ENCODE measurements at regions not wholly inside any gene's neighbourhood (a gene's known extent, or its start where the extent isn't known, plus 50 kb on each side); places are given as distances from the start of the nearest gene placed in this dataset.
A peak's percentile ranks its signal among the peaks of the same experiment; 100 is the strongest.

DNA sequence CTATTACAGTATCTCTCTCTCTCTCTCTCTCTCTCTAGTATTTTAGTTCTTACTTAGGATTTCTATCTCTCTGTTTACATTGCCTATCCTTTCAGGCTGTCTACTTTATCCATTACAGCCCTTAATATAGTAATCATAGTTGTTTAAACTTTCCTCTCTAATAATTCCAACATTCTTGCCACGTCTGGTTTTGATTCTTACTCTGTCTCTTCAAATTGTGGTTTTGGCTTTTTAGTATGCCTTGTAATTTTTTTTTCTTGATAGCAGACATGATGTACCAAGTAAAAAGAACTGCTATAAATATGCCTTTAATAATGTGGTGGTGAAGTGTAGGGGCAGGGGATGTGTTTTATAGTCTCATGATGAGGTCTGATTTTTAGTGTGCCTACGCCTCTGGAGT, 1809.5 kb upstream of the CELF4 start:
- H3K27me3 ChIP-seq (replicated peaks; ENCODE audit: control insufficient read depth, insufficient read depth, low read length), result no peaks in the 10 kb centered on the region
- no peaks in the 10 kb centered on the region for H3K36me3 ChIP-seq (ENCODE audit: control insufficient read depth, insufficient read depth, low read length, severe bottlenecking)
- H3K4me1 ChIP-seq (ENCODE audit: control insufficient read depth, insufficient read depth, low read length), result no peaks in the 10 kb centered on the region
- DNase-seq (ENCODE audit: low read depth), result peak; percentile 3
- H3K9ac ChIP-seq (ENCODE audit: low read length), result no peak overlapping the region
- H3K4me3 ChIP-seq (ENCODE audit: low read length), result no peak overlapping the region
- H3K9me3 ChIP-seq (ENCODE audit: control insufficient read depth, low read length), result peaks cover 14% of the 10 kb centered on the region

DNA sequence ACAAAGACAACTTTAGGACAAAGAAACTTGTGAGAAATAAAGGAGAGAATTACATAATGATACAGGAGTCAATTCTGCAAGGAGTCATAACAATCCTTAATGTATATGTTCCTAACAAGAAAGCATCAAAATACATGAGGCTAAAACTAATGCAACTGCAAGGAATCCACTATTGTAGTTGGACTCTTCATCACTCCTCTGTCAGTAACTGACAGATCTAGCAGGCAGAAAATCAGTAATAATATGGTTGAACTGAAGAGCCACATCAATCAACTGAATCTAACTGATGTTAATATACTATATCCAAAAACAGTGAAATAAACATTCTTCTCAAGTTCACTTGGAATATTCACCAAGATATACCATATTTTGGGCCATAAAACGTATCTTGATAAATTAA, 1806.4 kb upstream of the CELF4 start:
- Histone ChIP-seq H3K4me1 (ENCODE audit: control insufficient read depth, insufficient read depth, low read length) (no peaks in the 10 kb centered on the region), H3K9ac (ENCODE audit: low read length) (no peak overlapping the region), H3K4me3 (ENCODE audit: low read length) (no peak overlapping the region), H3K9me3 (ENCODE audit: control insufficient read depth, low read length) (peaks cover 14% of the 10 kb centered on the region), H3K36me3 (ENCODE audit: control insufficient read depth, insufficient read depth, low read length, severe bottlenecking) (no peaks in the 10 kb centered on the region), H3K27me3 (replicated peaks; ENCODE audit: control insufficient read depth, insufficient read depth, low read length) (no peaks in the 10 kb centered on the region)
- DNase-seq (ENCODE audit: low read depth), result no peak

DNA sequence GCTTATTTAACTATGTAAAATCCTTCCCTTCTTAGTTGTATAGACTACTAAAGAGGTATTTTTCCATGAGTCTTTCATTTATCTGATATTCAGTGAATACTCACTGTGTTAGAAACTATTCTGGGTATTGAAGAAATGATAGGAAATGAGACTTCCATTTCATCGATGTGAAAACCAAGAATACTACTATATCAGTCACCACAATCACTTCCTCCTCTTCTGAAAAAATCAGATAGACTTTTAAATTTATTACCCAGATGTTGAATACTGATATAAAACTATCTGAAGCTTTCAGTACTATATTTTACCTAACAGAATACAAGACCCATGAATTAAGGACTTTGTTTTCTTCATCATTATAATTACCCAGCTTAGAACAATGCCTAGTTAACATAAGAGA, 1801.1 kb upstream of the CELF4 start:
- H3K4me3 ChIP-seq (ENCODE audit: low read length), result no peak overlapping the region
- DNase-seq (ENCODE audit: low read depth), result no peak

DNA sequence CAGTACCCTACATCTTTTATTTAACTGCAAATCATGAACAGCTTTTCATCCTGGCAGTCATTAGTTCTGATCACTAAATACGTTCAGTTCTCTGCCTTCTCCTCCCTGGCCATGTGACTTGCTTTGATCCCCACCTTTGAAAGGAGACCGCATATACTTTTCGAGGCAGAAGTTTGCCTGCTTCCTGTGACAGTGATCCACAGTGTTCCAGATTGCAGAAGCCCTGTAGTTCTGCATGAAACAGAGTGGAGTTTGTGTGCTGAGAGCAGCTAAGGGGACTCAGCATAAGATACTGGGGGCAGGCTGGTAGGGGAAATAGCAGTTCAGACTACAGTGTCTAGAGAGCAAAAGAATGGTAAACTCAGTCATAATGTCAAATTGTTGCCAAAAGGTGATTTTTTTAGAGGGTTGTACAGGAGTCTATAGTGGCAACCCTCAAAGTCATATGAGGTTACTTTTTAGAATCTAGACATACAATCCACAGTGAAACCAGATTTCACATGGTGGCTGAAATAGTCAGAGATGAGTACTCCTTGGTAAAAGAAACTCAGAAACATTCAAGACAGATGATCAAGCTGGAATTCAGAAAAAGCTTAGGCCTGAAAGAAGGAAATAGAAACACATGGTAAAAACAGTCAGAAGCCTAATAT, 1800.4 kb upstream of the CELF4 start:
- H3K36me3 ChIP-seq (ENCODE audit: control insufficient read depth, insufficient read depth, low read length, severe bottlenecking), result no peaks in the 10 kb centered on the region
- no peaks in the 10 kb centered on the region for H3K27me3 ChIP-seq (replicated peaks; ENCODE audit: control insufficient read depth, insufficient read depth, low read length)
- H3K9ac ChIP-seq (ENCODE audit: low read length), result no peak overlapping the region
- H3K4me3 ChIP-seq (ENCODE audit: low read length), result no peak overlapping the region
- DNase-seq (ENCODE audit: low read depth), result no peak
- no peaks in the 10 kb centered on the region for H3K4me1 ChIP-seq (ENCODE audit: control insufficient read depth, insufficient read depth, low read length)
- no peaks in the 10 kb centered on the region for H3K9me3 ChIP-seq (ENCODE audit: control insufficient read depth, low read length)

More for the DNA sequence above, 1801.1 kb upstream of the CELF4 start:
- H3K36me3 ChIP-seq (ENCODE audit: control insufficient read depth, insufficient read depth, low read length, severe bottlenecking), result no peaks in the 10 kb centered on the region
- no peak overlapping the region for H3K9ac ChIP-seq (ENCODE audit: low read length)
- no peaks in the 10 kb centered on the region for H3K4me1 ChIP-seq (ENCODE audit: control insufficient read depth, insufficient read depth, low read length)
- H3K9me3 ChIP-seq (ENCODE audit: control insufficient read depth, low read length), result no peaks in the 10 kb centered on the region
- no peaks in the 10 kb centered on the region for H3K27me3 ChIP-seq (replicated peaks; ENCODE audit: control insufficient read depth, insufficient read depth, low read length)

DNA sequence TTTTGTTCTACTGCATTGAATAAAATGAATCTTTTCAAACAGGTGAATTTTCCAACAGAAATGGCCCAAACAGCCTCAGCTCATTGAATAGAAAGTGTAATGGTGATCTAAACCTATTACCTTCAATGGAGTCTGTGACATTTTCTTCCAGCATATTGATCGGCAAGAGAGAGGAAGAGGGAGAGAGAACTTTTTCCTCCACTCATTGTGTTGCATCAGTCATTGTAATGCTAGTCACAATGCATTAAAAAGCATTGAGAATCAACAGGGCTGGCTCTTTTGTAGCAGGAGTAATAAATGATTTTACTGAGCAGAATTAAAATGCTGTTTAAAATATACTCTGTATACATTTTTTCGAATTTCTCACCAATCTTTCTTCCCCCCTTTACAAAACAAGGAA, 1794.5 kb upstream of the CELF4 start:
- Histone ChIP-seq H3K4me1 (ENCODE audit: control insufficient read depth, insufficient read depth, low read length) (no peaks in the 10 kb centered on the region), H3K9ac (ENCODE audit: low read length) (no peak overlapping the region), H3K36me3 (ENCODE audit: control insufficient read depth, insufficient read depth, low read length, severe bottlenecking) (no peaks in the 10 kb centered on the region), H3K27me3 (replicated peaks; ENCODE audit: control insufficient read depth, insufficient read depth, low read length) (no peaks in the 10 kb centered on the region), H3K4me3 (ENCODE audit: low read length) (no peak overlapping the region), H3K9me3 (ENCODE audit: control insufficient read depth, low read length) (no peaks in the 10 kb centered on the region)
- no peak for DNase-seq (ENCODE audit: low read depth)

DNA sequence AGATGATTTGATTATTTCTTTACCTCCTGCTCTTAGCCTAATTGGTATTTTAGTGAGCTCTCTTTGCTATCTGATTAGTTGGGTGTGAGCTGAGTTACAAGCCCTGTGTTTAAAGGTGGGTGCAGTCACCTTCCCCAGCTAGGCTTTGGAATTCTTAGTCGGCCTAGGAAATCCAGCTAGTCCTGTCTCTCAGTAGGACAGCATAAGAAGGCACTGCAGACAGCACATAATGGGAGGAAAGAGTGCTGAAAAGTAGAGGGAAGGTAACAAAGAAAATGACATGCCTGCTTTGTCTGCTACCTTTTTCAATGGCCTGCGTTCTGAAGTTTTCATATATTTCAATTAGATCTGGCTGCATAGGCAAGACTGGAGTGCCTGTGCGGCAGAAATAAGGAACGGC, 1794.0 kb upstream of the CELF4 start:
- no peaks in the 10 kb centered on the region for H3K36me3 ChIP-seq (ENCODE audit: control insufficient read depth, insufficient read depth, low read length, severe bottlenecking)
- no peaks in the 10 kb centered on the region for H3K9me3 ChIP-seq (ENCODE audit: control insufficient read depth, low read length)
- no peak for DNase-seq (ENCODE audit: low read depth)
- no peaks in the 10 kb centered on the region for H3K27me3 ChIP-seq (replicated peaks; ENCODE audit: control insufficient read depth, insufficient read depth, low read length)
- H3K9ac ChIP-seq (ENCODE audit: low read length), result no peak overlapping the region
- H3K4me1 ChIP-seq (ENCODE audit: control insufficient read depth, insufficient read depth, low read length), result no peaks in the 10 kb centered on the region
- no peak overlapping the region for H3K4me3 ChIP-seq (ENCODE audit: low read length)

DNA sequence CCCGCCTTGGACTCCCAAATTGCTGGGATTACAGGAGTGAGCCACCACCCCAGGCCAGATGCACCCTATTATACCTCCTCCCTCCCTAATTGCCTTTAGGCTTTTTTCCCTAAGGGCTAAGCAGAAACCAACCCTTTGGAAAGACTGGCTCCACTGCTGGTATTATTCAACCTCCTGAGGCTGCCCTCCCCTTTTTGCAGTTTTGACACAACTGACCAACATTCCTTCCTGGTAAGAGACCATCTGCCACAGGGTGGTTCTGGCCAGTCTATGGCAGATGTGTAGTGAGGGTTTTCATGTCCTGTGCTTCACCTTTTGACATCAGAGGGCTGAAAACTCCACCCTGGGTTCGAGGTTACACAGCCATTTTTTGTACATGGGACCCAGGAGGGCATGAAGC, 1785.3 kb upstream of the CELF4 start:
- H3K27me3 ChIP-seq (replicated peaks; ENCODE audit: control insufficient read depth, insufficient read depth, low read length), result no peaks in the 10 kb centered on the region
- DNase-seq (ENCODE audit: low read depth), result no peak

DNA sequence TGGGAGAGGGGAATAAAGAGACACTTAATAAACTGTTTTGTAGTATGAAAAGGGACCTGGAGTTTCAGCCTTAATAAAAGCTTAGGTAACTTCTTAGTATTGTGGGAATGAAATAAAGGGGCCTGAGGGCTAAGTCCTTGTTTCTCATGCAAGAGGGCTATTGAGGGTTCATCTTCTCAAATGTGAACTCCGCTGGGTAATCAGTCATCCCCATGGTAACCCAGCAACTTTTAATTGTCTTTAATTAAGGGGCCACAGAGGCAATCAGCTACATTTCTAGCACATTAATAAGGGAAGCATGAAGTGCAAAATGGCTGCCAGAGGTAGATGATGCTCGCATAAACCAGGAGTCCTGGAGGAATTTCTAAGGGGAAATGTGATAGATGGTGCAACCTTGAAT, 1784.2 kb upstream of the CELF4 start:
- Histone ChIP-seq H3K4me1 (ENCODE audit: control insufficient read depth, insufficient read depth, low read length) (no peaks in the 10 kb centered on the region), H3K9ac (ENCODE audit: low read length) (no peak overlapping the region), H3K4me3 (ENCODE audit: low read length) (no peak overlapping the region)

More for the DNA sequence above, 1785.3 kb upstream of the CELF4 start:
- Histone ChIP-seq H3K4me1 (ENCODE audit: control insufficient read depth, insufficient read depth, low read length) (no peaks in the 10 kb centered on the region), H3K9me3 (ENCODE audit: control insufficient read depth, low read length) (no peaks in the 10 kb centered on the region), H3K36me3 (ENCODE audit: control insufficient read depth, insufficient read depth, low read length, severe bottlenecking) (no peaks in the 10 kb centered on the region), H3K9ac (ENCODE audit: low read length) (no peak overlapping the region), H3K4me3 (ENCODE audit: low read length) (no peak overlapping the region)

DNA sequence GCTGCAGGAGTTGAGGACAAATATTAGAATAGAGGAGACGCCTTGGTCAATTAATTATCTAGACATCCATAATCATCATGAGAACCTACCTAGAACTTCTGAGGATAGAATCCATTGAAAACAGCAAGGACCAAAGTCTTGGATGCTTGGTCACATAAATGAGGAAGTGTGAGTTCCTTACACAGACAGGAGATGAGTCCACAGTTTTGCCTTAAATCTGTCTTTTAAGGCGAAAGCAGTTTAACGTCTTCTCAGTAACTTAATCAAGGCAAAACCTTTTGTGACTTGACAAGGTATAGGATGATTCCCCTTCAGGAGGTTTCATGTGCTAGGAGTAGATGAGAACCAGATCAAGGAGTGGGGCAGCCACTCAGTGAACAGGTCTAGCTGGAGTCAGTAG, 1783.2 kb upstream of the CELF4 start:
- H3K9ac ChIP-seq (ENCODE audit: low read length), result no peak overlapping the region
- no peaks in the 10 kb centered on the region for H3K9me3 ChIP-seq (ENCODE audit: control insufficient read depth, low read length)
- H3K4me1 ChIP-seq (ENCODE audit: control insufficient read depth, insufficient read depth, low read length), result no peaks in the 10 kb centered on the region
- H3K36me3 ChIP-seq (ENCODE audit: control insufficient read depth, insufficient read depth, low read length, severe bottlenecking), result no peaks in the 10 kb centered on the region
- H3K4me3 ChIP-seq (ENCODE audit: low read length), result no peak overlapping the region
- H3K27me3 ChIP-seq (replicated peaks; ENCODE audit: control insufficient read depth, insufficient read depth, low read length), result no peaks in the 10 kb centered on the region
- no peak for DNase-seq (ENCODE audit: low read depth)

More for the DNA sequence above, 1784.2 kb upstream of the CELF4 start:
- DNase-seq (ENCODE audit: low read depth), result no peak
- Histone ChIP-seq H3K27me3 (replicated peaks; ENCODE audit: control insufficient read depth, insufficient read depth, low read length) (no peaks in the 10 kb centered on the region), H3K36me3 (ENCODE audit: control insufficient read depth, insufficient read depth, low read length, severe bottlenecking) (no peaks in the 10 kb centered on the region), H3K9me3 (ENCODE audit: control insufficient read depth, low read length) (no peaks in the 10 kb centered on the region)

DNA sequence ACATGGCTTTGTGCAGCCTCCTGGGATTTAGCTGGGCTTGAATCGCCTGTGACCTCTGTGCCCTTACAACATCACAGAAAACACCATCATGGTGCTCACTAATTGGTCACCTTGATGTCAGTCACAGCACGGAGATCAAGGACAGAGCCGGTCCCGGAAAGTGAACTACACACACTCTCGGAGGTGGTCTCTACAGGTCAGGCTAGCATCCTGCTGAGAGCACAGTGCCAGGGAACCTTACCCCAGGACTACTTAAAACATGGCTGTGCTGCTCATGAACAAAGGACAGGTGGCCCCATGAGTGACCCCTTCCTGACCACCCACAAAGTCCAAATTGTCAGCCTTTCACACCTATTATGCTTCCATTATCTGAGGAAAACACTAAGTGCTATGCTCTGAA, 1782.1 kb upstream of the CELF4 start:
- Histone ChIP-seq H3K4me1 (ENCODE audit: control insufficient read depth, insufficient read depth, low read length) (no peaks in the 10 kb centered on the region), H3K4me3 (ENCODE audit: low read length) (no peak overlapping the region), H3K9ac (ENCODE audit: low read length) (no peak overlapping the region), H3K9me3 (ENCODE audit: control insufficient read depth, low read length) (no peaks in the 10 kb centered on the region), H3K36me3 (ENCODE audit: control insufficient read depth, insufficient read depth, low read length, severe bottlenecking) (no peaks in the 10 kb centered on the region), H3K27me3 (replicated peaks; ENCODE audit: control insufficient read depth, insufficient read depth, low read length) (no peaks in the 10 kb centered on the region)
- no peak for DNase-seq (ENCODE audit: low read depth)

DNA sequence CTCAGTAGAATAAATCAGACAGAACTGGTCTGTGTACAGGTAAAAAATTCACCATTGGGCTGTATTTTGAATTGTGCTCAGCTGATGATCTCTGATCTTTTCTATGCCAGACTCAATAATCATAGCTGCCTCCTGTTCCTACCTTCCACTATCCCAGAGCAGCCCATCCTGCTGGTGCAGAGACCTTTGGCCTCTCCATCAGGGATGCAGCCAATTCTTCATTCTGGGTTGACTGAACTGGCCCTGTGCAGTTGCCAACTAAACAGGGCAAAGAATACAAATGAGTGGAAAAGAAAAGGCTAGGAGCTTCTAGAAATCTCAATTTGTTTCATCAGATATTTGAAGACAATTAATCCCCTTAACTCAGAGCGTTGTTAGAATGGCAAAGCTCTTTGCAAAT, 1781.3 kb upstream of the CELF4 start:
- no peaks in the 10 kb centered on the region for H3K36me3 ChIP-seq (ENCODE audit: control insufficient read depth, insufficient read depth, low read length, severe bottlenecking)
- no peaks in the 10 kb centered on the region for H3K4me1 ChIP-seq (ENCODE audit: control insufficient read depth, insufficient read depth, low read length)
- no peak overlapping the region for H3K4me3 ChIP-seq (ENCODE audit: low read length)
- no peak overlapping the region for H3K9ac ChIP-seq (ENCODE audit: low read length)
- H3K27me3 ChIP-seq (replicated peaks; ENCODE audit: control insufficient read depth, insufficient read depth, low read length), result no peaks in the 10 kb centered on the region
- no peaks in the 10 kb centered on the region for H3K9me3 ChIP-seq (ENCODE audit: control insufficient read depth, low read length)
- no peak for DNase-seq (ENCODE audit: low read depth)

DNA sequence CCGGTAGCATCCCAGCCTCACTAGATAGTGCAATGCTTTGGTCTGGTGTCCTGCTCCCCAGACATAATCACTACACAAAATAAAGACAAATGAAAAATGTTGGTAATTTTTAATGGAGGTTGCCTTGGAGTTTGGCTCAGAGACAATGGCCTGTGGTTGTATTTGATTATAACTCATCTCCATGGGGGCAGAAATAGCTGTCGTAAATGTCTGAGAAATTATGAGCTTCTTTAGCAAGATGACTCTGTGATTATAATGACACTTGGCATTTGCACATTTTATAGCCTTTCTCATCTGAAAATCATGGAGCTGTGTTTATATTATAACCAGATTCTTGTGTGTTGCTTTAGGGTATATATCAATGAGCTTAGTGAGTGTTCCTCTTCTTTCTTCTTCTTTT, 1779.7 kb upstream of the CELF4 start:
- Histone ChIP-seq H3K9ac (ENCODE audit: low read length) (no peak overlapping the region), H3K4me3 (ENCODE audit: low read length) (no peak overlapping the region), H3K4me1 (ENCODE audit: control insufficient read depth, insufficient read depth, low read length) (no peaks in the 10 kb centered on the region), H3K27me3 (replicated peaks; ENCODE audit: control insufficient read depth, insufficient read depth, low read length) (no peaks in the 10 kb centered on the region), H3K9me3 (ENCODE audit: control insufficient read depth, low read length) (no peaks in the 10 kb centered on the region), H3K36me3 (ENCODE audit: control insufficient read depth, insufficient read depth, low read length, severe bottlenecking) (no peaks in the 10 kb centered on the region)
- DNase-seq (ENCODE audit: low read depth), result peak; percentile 11
